ENCODE measurements at regions not wholly inside any gene's neighbourhood (a gene's known extent, or its start where the extent isn't known, plus 50 kb on each side); places are given as distances from the start of the nearest gene placed in this dataset.
"Not testable (repeated sequence)": the region's sequence is repeated elsewhere in the genome, so short reads cannot be mapped to it uniquely, and the experiment has no call there.

DNA sequence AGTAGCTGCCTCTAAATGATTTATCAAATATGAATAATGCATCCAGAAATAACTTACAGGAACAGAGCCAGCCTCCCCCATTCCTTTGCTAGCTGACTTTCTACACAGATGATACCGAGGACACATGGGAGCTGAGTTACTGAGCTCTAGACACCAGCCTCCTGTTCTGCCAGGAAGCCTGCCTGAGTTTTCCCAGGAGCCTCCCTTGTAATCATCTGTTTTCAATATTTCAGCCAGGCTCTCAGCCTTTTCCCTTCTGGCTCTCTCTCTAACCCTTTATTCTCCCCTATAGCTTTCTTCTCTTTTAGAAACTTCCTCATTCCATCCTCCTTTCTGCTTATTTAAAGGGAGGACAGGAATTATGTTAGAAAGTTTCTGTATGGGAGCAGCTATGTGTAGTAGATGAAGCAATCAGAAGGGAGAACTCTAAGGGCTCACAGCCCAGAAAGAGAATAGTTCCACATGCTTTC is 911.6 kb downstream of the TDRD15 start:
- no peak for DNase-seq

- no peak for DNase-seq
Measured at GRCh38 chr2:22037274-22037673, 913.5 kb downstream of the TDRD15 start.

DNA sequence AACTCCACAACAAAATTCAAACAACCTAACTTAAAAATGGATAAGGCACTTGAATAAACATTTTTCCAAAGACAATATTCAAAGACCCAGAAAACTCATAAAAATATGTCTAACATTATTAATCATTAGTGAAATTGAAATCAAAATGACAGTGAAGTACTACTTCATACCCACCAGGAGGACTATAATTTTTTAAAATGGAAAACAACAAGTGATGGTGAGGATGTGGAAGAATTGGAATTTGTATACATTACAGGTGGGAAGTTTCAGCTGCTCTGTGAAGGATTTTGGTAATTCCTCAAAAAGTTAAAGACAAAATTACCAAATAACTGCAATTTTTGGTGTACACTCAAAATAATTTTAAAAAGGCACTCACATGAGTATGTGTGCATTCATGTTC is 920.0 kb downstream of the TDRD15 start:
- no peak for DNase-seq

GRCh38 chr2:22055784-22056620 is 932.2 kb downstream of the TDRD15 start:
- DNase-seq = no peak

- DNase-seq = no peak
Measured at GRCh38 chr2:22056621-22057132, 932.9 kb downstream of the TDRD15 start.

DNA sequence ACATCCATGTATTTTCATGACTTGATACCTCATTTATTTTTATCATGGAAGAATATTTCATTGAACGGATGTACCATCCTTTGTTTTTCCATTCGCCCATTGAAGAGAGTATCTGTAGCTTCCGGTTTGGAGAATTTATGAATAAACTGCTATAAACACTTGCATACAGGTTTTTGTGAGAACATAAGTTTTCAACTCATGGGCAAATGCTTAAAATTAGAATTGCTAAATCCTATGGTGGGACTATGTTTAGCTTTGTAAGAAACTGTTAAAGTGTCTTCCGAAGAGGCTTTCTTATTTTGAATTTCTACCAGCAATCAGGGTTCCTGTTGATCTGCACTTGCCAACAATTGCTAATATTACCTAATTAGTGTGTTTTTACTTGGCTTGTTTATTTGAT is 938.9 kb downstream of the TDRD15 start:
- no peak for DNase-seq

- DNase-seq = no peak
Measured at GRCh38 chr2:22076454-22076853, 952.7 kb downstream of the TDRD15 start.

DNA sequence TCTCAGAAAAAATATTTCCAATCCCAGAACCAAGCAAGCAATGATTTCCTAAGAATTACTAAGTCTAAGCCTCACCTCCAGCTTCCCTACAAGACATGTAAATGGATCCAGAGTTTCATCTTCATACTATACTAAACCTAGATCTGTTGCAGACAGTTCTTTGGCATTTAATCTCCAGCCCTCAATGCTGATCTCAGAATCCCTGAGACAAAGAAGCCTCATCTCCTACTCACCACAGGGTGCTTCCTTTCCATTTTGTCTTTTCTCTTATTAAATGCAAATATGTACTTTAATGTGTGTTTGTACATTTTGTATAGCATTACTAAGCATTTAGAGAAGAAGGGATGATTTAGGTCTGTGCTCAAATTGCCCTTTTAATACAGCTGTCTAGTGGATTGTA is 954.9 kb downstream of the TDRD15 start:
- no peak for DNase-seq

- DNase-seq = no peak
Measured at GRCh38 chr2:22079583-22079982, 955.8 kb downstream of the TDRD15 start.

DNA sequence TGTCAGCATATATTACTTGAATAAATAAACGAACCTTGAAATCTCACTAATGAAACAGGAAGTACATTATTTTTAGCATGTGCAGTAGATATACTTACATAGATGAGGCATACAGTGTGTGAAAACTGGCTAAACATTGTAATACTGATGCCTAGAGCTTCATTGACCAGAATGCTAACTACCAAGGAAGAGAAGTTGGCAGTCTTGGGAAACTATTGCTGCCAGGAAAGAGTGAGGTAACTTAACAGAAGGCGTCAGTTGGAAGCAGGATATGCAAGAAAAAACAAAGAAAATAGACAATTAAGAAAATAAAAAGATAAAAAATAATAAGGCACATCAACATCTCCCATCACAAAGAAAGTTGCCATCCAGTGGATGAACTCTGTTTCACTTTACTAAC is 963.0 kb downstream of the TDRD15 start:
- no peak for DNase-seq

DNA sequence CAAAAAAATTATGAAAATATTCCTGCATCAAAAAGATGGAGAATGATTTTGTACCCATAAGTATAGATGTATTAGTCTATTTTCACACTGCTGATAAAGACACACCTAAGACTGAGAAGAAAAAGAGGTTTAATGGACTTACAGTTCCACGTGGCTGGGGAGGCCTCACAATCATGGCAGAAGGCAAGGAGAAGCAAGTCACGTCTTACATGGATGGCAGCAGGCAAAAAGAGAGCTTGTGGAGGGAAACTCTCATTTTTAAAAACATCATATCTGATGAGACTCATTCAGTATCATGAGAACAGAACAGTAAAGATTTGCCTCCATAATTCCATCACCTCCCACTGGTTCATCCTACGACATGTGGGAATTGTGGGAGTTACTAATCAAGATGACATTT is 979.8 kb downstream of the TDRD15 start:
- not testable (repeated sequence) for DNase-seq

- no peak for DNase-seq
Measured at GRCh38 chr2:22110244-22110651, 986.5 kb downstream of the TDRD15 start.

GRCh38 chr2:22124003-22124402 is 1000.2 kb downstream of the TDRD15 start:
- DNase-seq = no peak

DNA sequence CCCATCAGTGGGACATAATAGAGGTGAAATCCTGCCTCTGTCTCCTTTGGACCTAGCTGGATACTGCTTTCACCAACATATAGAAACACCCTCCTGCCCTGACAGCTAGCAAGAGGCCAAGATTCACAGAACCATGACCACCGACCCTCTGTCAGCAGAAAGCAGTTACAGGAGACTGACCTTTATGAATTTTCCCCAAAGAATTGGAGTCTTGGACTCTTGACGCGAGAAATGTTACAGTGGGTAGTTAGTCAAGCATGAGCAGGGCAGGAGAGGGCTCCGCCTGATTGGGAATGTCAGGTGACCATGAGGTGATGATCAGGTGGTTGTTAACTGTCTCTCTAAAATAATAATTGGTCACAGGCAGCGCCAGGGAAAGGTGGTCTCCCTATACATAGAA is 1002.3 kb downstream of the TDRD15 start:
- DNase-seq = no peak

DNA sequence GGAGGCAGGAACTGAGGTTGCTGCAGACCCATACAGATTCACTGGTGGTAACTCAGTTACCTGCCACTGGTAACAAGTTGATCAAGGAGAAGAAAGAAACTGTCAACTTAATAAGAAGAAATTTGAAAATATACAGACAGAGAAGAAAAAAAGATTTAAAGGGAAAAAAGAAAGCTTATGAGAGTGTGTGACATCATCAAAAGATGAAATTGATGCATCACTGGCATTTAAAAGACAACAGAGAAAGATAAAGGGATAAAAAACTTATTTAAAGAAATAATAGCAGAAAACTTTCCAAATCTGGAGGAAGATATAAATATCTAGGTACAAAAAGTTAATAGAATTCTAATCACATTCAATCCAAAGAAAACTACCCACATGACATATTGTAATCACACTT is 1003.2 kb downstream of the TDRD15 start:
- DNase-seq = no peak

DNA sequence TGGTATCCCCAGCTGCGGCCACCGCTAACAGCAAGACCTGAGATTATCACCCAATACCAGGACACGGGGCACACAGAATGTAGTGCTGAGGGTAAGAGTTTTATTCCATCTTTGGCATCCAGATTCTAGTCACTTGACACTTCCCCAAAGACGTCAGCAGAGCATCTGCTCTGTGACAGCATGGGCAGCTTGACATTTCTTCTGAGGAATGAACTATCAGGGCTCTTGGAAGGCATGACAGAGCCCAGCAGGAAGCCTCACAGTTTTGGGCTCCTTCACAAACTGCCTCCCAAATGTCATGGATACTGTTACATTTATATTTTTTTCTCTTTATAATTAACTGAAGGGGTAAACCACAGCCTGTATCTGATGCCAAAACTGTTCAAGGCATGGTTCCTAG is 1010.7 kb downstream of the TDRD15 start:
- DNase-seq = no peak

GRCh38 chr2:22136446-22136845 is 1012.7 kb downstream of the TDRD15 start:
- DNase-seq = no peak

DNA sequence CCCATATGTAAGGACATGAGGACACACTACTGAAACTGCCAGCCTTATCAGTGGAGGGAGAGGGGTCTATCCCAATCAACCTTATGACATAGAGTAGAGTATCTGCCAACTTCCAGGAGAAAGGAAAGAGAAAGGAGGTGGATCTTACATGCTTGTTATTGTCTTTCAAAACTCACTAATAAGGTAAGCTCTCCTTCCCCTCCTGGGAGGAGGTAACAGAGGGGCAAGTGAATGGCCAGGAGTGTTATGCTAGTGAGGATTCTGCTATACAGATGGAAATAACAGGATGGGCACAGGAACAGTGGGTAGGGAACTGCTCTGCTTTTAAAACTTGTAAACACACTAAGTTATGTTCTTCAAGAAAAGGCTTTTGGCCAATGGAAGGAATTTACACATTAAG is 1020.1 kb downstream of the TDRD15 start:
- DNase-seq = no peak

- no peak for DNase-seq
Measured at GRCh38 chr2:22153931-22154613, 1030.3 kb downstream of the TDRD15 start.

DNA sequence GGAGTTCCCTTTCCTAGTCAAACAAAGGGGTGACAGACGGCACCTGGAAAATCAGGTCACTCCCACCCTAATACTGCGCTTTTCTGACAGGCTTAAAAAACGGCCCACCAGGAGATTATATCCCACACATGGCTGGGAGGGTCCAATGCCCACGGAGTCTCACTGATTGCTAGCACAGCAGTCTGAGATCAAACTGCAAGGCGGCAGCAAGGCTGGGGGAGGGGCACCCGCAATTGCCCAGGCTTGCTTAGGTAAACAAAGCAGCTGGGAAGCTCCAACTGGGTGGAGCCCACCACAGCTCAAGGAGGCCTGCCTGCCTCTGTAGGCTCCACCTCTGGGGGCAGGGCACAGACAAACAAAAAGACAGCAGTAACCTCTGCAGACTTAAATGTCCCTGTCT is 1032.9 kb downstream of the TDRD15 start:
- not testable (repeated sequence) for DNase-seq

DNA sequence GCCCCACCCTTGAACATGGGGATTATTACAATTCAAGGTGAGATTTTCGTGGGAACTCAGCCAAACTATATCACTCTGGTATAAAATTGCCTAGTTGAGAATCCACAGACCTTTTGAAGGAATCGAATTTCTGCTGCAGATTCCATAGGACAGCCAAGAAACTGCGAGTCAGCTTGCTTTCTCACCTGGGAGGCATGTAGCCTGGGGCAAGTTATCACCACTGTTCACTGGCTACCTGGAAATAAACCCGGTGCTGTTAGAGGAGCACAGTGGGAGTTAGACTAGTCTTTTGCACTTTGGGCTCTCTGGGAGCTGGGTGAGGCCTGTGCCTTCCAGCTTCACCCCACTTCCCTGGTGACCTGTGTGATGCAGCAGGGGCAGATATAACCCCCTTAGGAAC is 1043.5 kb downstream of the TDRD15 start:
- peak; percentile 68 for DNase-seq

GRCh38 chr2:22175003-22175402 is 1051.2 kb downstream of the TDRD15 start:
- DNase-seq = no peak

DNA sequence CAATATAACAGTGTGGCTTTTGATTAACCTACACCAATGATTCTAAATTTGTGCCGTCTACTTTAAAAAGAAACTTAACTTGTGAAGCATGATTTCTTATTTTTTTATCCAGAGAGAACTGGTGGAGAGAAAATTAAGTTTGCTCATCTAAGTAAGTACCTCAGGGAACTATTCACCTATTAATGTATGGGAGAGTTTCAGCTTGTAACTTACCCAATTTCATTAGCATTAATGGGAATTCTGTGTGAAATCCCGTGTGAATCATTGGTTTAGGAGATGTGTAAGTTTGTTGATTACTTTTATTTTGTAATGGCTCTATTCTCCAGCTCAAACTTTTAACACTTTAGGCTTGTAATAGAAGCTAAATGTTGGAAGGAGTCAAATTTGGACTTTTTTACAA is 1061.5 kb downstream of the TDRD15 start:
- DNase-seq = no peak

DNA sequence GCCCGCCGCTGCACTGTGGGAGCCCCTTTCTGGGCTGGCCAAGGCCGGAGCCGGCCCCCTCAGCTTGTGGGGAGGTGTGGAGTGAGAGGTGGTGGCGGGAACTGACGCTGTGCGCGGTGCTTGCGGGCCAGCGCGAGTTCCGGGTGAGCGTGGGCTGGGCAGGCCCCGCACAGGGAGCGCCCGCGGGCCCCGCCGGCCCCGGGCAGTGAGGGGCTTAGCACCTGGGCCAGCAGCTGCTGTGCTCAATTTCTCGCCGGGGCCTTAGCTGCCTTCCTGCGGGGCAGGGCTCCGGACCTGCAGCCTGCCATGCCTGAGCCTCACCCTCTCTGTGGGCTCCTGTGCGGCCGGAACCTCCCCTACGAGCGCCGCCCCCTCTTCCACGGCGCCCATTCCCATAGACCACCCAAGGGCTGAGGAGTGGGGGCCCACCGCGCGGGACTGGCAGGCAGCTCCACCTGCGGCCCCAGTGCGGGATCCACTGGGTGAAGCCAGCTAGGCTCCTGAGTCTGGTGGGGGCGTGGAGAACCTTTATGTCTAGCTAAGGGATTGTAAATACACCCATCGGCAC is 1062.6 kb downstream of the TDRD15 start:
- not testable (repeated sequence) for DNase-seq
